ENCODE measurements at regions not wholly inside any gene's neighbourhood (a gene's known extent, or its start where the extent isn't known, plus 50 kb on each side); places are given as distances from the start of the nearest gene placed in this dataset.

GRCh38 chr12:31832740-31833729 lies 104.2 kb upstream of the AMN1 start:
- Histone ChIP-seq H3K4me1 (no peaks in the 10 kb centered on the region), H3K27ac (no peak overlapping the region)
- DNase-seq: no peak

GRCh38 chr12:31828071-31828470 lies 99.2 kb upstream of the AMN1 start:
- DNase-seq: no peak

More at GRCh38 chr12:31832740-31833729, 104.2 kb upstream of the AMN1 start:
- H3K9me3 ChIP-seq: no peaks in the 10 kb centered on the region
- intact Hi-C loops (cut with DNase I): no loop called here
- TF ChIP-seq, protein P1, sequence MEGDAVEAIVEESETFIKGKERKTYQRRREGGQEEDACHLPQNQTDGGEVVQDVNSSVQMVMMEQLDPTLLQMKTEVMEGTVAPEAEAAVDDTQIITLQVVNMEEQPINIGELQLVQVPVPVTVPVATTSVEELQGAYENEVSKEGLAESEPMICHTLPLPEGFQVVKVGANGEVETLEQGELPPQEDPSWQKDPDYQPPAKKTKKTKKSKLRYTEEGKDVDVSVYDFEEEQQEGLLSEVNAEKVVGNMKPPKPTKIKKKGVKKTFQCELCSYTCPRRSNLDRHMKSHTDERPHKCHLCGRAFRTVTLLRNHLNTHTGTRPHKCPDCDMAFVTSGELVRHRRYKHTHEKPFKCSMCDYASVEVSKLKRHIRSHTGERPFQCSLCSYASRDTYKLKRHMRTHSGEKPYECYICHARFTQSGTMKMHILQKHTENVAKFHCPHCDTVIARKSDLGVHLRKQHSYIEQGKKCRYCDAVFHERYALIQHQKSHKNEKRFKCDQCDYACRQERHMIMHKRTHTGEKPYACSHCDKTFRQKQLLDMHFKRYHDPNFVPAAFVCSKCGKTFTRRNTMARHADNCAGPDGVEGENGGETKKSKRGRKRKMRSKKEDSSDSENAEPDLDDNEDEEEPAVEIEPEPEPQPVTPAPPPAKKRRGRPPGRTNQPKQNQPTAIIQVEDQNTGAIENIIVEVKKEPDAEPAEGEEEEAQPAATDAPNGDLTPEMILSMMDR (IDR thresholded peaks at IDR 0.05): no peak
- H3K27me3 ChIP-seq: no peaks in the 10 kb centered on the region
- no peak overlapping the region for H3K9ac ChIP-seq (ENCODE audit: low read depth in 2 of 2, low read length in 2 of 2)
- no peak overlapping the region for H3K4me3 ChIP-seq
- no peaks in the 10 kb centered on the region for H3K36me3 ChIP-seq

GRCh38 chr12:31822761-31823160 lies 93.9 kb upstream of the AMN1 start:
- intact Hi-C loops (cut with DNase I): no loop called here
- Histone ChIP-seq H3K27me3 (no peaks in the 10 kb centered on the region), H3K4me3 (no peak overlapping the region), H3K27ac (no peak overlapping the region), H3K9me3 (no peaks in the 10 kb centered on the region), H3K36me3 (no peaks in the 10 kb centered on the region), H3K9ac (ENCODE audit: low read depth in 2 of 2, low read length in 2 of 2) (no peak overlapping the region), H3K4me1 (no peaks in the 10 kb centered on the region)
- TF ChIP-seq, protein P1 (IDR thresholded peaks at IDR 0.05): no peak
- DNase-seq: no peak

More at GRCh38 chr12:31828071-31828470, 99.2 kb upstream of the AMN1 start:
- TF ChIP-seq, protein P1 (IDR thresholded peaks at IDR 0.05): no peak
- Histone ChIP-seq H3K9me3 (no peaks in the 10 kb centered on the region), H3K27me3 (no peaks in the 10 kb centered on the region), H3K4me1 (no peaks in the 10 kb centered on the region), H3K27ac (no peak overlapping the region), H3K4me3 (no peak overlapping the region), H3K36me3 (no peaks in the 10 kb centered on the region), H3K9ac (ENCODE audit: low read depth in 2 of 2, low read length in 2 of 2) (no peak overlapping the region)
- intact Hi-C loops (cut with DNase I): no loop called here

GRCh38 chr12:31821484-31821883 lies 92.7 kb upstream of the AMN1 start:
- H3K4me3 ChIP-seq: no peak overlapping the region
- no peaks in the 10 kb centered on the region for H3K9me3 ChIP-seq
- no peaks in the 10 kb centered on the region for H3K4me1 ChIP-seq
- intact Hi-C loops (cut with DNase I): no loop called here
- TF ChIP-seq, protein P1 (IDR thresholded peaks at IDR 0.05): no peak
- H3K27me3 ChIP-seq: no peaks in the 10 kb centered on the region
- H3K9ac ChIP-seq (ENCODE audit: low read depth in 2 of 2, low read length in 2 of 2): no peak overlapping the region
- DNase-seq: no peak
- no peaks in the 10 kb centered on the region for H3K36me3 ChIP-seq
- no peak overlapping the region for H3K27ac ChIP-seq

- no peaks in the 10 kb centered on the region for H3K27me3 ChIP-seq
Observed at GRCh38 chr12:31820832-31821231, 92.0 kb upstream of the AMN1 start.

More at GRCh38 chr12:31820832-31821231, 92.0 kb upstream of the AMN1 start:
- Histone ChIP-seq H3K4me1 (no peaks in the 10 kb centered on the region), H3K4me3 (no peak overlapping the region), H3K27ac (no peak overlapping the region), H3K9ac (ENCODE audit: low read depth in 2 of 2, low read length in 2 of 2) (no peak overlapping the region), H3K36me3 (no peaks in the 10 kb centered on the region), H3K9me3 (no peaks in the 10 kb centered on the region)
- TF ChIP-seq, protein P1 (IDR thresholded peaks at IDR 0.05): no peak
- intact Hi-C loops (cut with DNase I): no loop called here
- no peak for DNase-seq

All from colonic mucosa (tissue), 4 donors.